ENCODE measurements at regions not wholly inside any gene's neighbourhood (a gene's known extent, or its start where the extent isn't known, plus 50 kb on each side); places are given as distances from the start of the nearest gene placed in this dataset.

DNA sequence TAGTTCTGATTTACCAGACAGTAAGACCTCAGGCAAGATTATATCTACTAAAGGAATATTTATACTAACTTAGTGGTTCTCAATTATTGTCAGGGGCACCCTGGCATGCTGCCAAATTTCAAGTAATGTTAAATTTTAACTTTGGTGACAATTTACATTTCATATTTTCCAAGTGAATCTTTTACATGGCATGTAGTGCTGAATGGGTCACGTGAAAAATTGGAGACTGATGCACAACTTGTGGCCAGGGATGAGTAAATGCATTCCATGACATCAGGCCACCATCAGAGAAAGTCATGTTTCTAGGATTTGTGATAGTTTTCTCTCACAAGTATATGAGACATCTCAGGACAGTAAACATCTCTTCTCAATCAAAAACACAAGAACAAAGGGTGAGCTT, 202.6 kb upstream of the SOX21 start:
- TF ChIP-seq SIN3A (IDR thresholded peaks at IDR 0.05; ENCODE audit: borderline replicate concordance, insufficient read depth, low read length) (no peak), POLR2AphosphoS5 (IDR thresholded peaks at IDR 0.05; ENCODE audit: low read depth, low read length) (no peak)
- TF ChIP-seq, protein P1, sequence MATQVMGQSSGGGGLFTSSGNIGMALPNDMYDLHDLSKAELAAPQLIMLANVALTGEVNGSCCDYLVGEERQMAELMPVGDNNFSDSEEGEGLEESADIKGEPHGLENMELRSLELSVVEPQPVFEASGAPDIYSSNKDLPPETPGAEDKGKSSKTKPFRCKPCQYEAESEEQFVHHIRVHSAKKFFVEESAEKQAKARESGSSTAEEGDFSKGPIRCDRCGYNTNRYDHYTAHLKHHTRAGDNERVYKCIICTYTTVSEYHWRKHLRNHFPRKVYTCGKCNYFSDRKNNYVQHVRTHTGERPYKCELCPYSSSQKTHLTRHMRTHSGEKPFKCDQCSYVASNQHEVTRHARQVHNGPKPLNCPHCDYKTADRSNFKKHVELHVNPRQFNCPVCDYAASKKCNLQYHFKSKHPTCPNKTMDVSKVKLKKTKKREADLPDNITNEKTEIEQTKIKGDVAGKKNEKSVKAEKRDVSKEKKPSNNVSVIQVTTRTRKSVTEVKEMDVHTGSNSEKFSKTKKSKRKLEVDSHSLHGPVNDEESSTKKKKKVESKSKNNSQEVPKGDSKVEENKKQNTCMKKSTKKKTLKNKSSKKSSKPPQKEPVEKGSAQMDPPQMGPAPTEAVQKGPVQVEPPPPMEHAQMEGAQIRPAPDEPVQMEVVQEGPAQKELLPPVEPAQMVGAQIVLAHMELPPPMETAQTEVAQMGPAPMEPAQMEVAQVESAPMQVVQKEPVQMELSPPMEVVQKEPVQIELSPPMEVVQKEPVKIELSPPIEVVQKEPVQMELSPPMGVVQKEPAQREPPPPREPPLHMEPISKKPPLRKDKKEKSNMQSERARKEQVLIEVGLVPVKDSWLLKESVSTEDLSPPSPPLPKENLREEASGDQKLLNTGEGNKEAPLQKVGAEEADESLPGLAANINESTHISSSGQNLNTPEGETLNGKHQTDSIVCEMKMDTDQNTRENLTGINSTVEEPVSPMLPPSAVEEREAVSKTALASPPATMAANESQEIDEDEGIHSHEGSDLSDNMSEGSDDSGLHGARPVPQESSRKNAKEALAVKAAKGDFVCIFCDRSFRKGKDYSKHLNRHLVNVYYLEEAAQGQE (IDR thresholded peaks at IDR 0.05; ENCODE audit: insufficient read depth in 1 of 2, low read depth in 2 of 2, low read length in 2 of 2) = no peak
